HG03521 (cell line): ENCODE measurements at regions not wholly inside any gene's neighbourhood (a gene's known extent, or its start where the extent isn't known, plus 50 kb on each side); places are given as distances from the start of the nearest gene placed in this dataset.
"Not testable (repeated sequence)": the region's sequence is repeated elsewhere in the genome, so short reads cannot be mapped to it uniquely, and the experiment has no call there.

Experiments used
- ATAC-seq: cut with Tn5 transposase; IDR thresholded peaks from one replicate; pipeline ENCODE4 v1.9.1; 2021; ENCODE audit warnings: mild to moderate bottlenecking, moderate library complexity; ENCODE audit not compliant: unreplicated experiment

DNA sequence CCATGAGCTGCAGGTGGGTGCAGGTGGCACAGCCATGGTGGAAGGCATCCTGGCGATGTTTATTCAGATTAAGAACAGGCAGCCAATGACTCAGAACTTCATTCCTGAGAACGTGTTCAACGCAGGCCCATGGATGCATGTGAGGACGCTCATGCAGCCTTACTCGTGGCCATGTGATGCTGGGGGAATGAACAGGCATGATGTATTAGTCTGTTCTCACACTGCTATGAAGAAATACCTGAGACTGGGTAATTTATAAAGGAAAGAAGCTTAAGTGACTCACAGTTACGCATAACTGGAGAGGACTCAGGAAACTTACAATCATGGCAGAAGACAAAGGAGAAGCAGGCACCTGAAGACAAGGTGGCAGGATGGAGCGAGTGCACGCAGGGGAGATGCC is 146.6 kb downstream of the RNASET2 start:
- no peak for ATAC-seq

DNA sequence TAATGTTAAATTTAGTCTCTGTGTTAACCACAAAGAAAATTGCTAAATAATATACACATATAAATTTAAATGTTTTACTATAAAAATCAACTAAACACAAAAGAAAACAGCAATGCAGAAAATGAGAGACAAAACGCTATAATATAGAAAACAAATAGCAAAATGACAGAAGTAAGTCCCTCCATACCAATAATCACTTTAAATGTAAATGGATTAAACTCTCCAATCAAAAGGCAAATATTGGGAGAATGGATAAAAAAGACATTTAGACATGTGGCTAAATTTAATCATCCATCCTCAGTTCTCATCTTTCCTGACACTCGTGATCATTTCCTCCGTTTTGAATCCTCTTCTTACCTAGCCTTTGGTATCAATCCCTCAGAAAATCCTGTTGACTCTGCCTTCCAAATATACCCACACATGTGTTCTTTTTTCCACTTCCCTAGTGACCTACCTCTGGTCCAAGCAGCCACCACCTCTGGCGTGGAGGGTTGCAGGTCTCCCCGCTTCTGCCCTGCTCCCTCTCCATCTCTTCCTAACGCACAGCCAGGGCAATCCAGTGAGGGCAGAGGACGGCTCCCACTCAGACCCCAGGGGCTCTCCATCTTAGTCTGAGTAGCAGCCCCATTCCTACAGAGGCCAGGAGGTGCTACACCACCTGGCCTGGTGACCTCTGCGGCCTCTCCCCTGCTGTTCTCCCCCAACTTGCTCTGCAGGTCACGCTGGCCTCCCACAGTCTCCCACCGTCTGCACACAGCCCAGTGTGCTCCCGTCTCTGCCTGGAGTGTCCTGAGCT is 149.2 kb downstream of the RNASET2 start:
- no peak for ATAC-seq

DNA sequence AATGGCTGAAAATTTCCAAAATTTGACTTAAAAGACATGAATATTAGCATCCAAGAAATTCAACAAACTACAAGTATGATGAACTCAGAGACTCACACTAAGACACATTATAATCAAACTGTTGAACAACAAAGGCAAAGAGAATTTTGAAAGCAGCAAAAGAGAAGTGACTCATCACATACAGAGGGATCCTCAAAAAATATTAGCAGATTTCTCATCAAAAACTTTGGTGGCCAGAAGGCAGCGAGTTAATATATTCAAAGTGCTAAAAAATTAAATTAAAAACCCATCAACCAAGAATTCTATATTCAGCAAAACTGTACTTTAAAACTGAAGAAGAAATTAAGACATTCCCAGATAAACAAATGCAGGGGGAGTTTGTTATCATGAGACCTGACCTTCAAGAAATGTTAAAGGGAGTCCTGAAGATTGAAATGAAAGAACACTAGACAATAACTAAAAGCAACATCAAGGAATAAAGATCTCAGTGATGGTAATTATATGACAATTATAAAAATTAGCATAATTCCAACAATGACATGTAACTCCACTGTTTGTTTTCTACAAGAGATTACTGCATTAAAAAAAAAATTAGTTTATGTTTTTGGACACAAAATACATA is 150.0 kb downstream of the RNASET2 start:
- ATAC-seq: no peak

DNA sequence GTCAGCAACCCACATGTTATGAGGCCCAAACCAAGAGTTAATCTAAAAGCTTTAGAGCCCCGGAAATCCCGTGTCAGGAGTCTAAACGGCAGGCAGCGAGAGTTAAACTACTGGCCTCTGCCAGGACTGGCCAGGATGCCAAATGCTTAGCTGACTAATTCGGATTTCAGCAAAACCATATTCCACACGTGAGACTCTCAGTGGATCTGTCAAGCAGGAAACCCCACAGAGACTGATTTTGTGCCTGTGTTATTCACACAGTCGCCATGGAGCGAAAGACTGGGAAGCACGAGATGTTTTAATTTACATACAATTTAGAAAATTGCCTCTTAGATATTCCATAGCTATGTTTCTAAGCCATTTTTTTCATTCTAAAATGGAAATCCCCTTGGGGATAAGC is 152.9 kb downstream of the RNASET2 start:
- no peak for ATAC-seq

DNA sequence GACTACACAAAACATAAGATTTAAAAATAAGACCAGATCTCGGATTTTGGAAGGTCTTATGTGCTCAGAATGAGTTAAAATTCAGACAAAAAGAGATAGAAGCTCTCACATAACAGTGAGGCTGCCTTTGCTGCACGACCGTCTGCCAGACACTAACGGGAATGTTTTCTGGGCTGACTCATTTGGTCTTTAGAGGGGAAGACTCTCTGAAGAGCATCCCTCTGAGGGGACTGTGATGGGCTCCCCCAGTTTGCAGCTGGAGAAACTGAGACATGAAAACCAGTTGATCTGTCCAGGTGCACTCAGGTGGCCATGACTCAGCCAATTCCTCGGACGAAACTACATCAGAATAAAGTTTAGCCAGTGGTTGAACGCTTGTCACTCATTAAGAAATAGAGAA is 153.9 kb downstream of the RNASET2 start:
- no peak for ATAC-seq

DNA sequence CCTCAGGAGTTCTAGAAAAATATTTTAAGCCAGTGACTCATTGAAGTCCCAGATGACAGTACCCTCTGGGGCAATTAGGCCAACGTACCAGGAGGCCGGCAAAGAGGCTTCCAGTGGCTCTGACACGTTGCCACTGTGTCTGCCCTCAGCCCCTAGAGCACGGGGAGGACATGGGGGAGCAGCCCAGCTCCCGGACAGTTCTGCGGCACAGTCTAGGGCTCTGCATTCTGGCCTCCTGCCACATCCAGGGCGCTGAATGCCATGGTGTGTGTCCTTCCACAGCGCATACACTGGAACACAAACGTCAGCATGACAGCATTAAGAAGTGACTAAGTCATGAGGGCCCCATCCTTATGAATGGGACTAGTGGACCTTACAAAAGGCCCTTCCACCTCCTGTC is 156.2 kb downstream of the RNASET2 start:
- no peak for ATAC-seq

DNA sequence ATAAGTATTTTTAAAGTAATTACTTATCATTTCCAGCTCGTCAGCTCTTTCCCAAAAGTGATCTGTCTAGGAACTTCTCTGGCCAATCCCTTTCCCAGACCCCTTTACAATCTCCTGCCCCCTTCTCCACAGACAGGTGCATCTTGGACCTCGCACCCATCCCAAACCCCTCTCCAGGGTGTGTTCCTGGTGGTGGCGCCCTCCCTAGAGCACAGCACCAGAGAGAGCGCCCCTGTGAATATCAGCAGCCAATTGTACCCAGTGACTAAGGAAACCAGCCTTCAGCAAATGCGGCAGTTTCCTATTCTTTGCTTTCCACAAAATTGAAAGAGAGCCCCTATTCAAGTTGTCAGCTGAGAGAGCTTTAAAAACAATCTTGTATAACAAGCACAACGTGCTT is 157.7 kb downstream of the RNASET2 start:
- no peak for ATAC-seq

DNA sequence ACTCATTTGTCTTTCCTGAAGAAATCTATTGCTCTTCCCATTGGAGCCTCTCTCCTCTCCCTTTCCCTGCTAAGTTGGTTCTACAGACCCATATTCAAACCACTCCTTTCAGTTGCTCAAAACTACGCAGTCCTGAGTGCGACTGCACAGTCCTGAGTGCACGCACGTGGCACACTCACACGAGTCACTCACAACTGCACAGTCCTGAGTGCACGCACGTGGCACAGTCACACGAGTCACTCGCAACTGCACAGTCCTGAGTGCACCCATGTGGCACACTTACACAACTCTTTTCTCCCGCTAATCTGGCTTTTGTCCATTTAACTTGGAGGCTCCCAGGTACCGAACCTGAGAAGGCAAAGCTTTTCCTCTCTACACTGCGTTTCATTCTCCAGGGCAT is 159.7 kb downstream of the RNASET2 start:
- no peak for ATAC-seq

DNA sequence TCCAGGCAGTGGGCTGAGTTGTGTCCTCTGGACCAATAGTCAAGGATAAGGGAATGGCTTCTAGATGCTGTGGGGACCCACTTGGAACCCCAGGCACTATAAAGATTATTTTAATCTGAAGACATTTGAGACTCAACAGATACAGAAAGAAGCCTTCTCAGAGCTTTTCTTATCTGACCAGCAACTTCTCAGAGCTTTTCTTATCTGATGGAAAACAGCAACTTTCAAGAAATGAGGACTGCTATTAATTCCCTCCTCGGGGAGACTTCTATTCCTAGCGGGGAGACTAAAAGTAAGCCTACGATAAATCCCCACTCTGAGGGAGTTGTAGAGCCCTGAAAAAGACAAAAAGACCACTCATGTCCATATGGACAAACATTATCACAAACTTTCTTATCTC is 160.5 kb downstream of the RNASET2 start:
- ATAC-seq: no peak

DNA sequence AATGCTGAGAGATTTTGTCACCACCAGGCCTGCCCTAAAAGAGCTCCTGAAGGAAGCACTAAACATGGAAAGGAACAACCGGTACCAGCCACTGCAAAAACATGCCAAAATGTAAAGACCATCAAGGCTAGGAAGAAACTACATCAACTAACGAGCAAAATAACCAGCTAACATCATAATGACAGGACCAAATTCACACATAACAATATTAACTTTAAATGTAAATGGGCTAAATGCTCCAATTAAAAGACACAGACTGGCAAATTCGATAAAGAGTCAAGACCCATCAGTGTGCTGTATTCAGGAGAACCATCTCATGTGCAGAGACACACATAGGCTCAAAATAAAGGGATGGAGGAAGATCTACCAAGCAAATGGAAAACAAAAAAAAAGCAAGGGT is 163.8 kb upstream of the RPS6KA2 start:
- not testable (repeated sequence) for ATAC-seq

DNA sequence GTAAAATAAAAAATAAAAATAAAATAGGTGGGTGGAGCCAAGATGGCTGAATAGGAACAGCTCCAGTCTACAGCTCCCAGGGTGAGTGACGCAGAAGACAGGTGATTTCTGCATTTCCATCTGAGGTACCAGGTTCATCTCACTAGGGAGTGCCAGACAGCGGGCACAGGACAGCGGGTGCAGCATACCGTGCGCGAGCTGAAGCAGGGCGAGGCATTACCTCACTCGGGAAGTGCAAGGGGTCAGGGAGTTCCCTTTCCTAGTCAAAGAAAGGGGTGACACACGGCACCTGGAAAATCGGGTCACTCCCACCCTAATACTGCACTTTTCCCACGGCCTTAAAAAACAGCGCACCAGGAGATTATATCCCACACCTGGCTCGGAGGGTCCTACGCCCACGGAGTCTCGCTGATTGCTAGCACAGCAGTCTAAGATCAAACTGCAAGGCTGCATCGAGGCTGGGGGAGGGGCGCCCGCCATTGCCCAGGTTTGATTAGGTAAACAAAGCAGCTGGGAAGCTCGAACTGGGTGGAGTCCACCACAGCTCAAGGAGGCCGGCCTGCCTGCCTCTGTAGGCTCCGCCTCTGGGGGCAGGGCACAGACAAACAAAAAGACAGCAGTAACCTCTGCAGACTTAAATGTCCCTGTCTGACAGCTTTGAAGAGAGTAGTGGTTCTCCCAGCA is 161.9 kb upstream of the RPS6KA2 start:
- not testable (repeated sequence) for ATAC-seq

DNA sequence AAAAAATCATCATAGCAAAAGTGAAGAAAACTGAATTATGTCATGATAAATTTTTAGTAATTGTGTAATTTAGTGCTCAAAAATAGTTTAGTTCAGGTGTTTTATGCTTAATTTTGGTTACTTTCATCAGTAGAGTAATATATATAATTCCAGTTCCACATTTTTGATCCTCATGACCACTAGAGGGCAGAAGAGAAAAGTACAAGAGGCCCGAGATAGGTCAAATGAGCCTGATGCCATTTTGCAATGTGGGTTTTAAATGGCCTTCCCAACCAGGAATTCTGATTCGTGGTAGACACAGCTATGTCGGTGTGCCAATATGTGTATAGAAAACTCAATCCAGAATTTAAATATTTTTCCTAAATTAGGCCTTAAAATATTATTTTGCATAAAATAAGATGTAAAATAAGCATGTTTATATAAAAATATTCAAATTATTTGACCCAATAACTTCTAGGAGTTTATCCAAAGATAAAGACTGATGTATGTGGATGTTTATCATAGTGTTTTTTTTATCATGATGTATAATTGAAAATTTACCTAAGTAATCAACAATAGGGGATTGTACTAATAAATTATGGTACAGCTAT is 159.7 kb upstream of the RPS6KA2 start:
- no peak for ATAC-seq

DNA sequence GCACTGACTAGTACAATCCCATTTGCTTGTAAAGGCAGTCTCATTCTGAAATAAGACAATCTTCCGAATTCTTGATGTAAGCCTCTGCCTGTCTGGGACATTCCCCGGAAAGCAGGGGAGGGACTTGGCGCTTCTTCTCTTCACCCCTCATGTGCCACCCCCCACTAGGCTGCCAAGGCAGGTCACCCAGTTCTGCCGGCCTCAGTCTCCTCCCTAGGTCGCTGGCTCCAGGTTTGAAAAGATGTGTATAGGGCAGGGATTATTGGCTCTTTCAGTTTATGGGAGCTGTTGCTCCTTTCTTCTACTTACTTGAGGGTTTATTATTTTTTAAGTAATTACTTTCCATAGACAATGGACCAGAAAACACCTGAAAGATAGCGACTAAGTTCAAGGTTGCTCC is 158.1 kb upstream of the RPS6KA2 start:
- no peak for ATAC-seq

DNA sequence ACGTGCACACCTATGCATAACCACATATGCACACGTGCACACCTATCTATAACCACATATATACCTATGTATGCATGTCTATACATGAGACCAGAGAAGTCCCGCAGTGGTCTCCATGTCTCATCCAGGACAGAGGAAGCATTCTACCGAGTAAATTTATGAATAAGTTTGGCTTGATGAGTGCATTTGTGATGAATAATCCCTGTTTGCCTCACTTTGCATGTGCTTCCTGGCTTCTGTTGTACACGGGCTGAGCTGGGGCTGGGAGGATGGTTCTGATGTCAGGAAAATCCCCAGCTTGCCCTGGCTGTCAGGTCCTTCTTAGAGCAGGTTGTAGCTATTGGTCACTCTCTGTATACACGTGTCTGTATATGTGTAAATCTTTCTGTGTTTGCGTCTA is 157.6 kb upstream of the RPS6KA2 start:
- ATAC-seq: no peak

DNA sequence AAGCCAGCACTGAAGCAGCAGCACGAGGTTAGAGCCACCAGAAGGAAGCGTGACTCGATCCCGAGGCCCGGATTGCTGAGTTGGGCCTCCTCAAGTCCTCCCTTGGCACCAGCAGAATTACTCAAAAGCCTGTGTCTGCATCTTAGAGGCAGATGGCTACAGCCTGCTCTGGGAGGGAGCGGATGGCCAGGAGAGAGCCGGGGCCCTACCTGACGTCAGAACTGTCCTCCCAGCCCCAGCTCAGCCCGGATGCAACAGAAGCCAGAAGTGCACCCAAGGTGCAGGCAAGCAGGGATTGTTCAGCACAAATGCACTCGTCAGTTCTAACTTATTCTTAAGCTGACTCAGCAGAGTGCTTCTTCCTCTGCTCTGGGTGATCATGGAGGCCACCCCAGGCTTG is 155.5 kb upstream of the RPS6KA2 start:
- ATAC-seq: no peak

DNA sequence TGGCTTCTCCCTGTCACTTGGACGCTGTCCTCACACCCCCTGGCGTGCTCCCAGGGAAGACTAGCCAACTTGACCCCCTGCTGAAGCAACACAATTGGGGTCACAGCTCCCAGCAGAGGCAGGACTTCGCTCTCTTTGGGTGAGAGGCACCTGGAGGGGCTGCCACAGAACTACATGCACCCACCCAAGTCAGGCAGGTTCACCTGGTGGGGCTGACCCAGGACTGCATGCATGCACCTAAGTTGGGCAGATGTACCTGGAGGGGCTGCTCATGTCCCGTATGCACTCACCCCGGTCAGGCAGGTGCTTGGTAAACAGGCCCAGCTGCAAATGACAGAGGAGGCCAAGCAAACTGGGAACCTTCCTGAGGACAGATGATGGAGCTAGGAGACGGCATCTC is 154.3 kb upstream of the RPS6KA2 start:
- ATAC-seq: no peak

DNA sequence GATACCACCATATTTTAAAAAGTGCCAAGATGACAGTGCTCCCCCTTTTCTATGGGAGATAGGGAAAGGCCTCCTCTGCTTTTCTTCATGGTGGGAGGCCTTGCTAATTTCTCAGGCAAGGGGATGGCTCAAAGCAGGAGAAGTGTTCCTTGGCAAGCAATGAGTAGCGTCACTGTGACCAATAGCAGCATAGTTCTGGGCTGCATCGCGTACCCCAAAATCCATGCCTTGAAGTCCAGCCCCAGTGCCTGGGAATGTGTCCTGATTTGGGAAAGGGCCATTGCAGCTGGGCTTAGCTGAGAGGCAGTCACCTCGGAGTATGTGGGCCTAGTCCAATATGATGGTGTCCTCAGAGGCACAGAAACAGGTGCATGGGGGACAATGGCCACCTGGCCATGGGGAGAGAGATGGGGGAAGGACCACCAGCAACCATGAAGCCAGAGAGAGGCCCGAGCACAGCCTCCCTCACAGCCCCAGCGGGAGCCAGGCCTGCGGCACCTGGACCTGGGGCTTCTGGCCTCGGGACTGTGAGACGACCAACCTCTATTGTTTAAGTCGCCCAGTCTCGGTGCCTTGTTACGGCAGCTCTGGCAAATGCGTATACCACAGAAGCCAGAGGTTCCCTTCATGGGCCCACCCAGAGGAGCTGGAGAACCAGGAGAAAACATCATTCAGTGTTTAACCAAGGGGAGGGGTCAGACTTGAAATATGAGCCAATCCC is 153.1 kb upstream of the RPS6KA2 start:
- no peak for ATAC-seq

DNA sequence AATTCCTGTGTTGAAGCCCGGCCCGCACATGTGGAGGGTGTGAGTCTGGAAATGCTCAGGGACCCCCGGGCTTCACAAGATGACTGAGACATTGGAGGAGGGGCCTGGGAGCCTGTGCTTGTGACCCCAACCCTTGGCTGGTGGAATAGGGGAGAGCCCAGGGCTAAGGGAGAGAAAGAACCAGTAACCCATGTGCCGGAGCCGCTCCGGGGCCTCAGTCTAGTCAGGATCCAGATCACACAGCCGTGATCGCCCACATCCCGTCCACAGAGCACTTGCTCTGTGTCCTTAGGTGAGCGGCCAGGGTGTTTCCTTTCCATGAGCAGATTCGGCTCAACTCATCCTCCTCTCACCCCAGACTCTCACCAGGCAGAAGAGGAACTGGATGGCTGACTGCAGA is 152.3 kb upstream of the RPS6KA2 start:
- no peak for ATAC-seq

DNA sequence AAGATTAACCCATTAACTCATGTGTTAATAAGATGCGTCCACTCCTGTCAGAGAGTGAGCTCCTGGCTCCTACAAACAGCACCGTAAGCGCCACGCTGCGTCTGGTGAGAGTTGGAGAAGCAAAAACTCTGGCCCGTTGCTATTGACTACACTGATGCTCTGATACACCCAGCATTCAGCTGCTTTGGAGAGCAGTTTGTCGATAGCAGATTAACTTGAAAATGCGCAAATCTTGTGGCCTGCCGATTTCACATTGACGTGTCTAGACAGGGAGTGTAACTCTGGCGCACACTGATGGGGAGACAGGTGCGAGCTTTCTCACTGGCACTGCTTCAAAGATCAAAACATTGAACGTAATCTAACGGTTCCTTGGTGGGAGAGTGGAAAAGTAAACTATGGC is 151.7 kb upstream of the RPS6KA2 start:
- ATAC-seq: no peak

DNA sequence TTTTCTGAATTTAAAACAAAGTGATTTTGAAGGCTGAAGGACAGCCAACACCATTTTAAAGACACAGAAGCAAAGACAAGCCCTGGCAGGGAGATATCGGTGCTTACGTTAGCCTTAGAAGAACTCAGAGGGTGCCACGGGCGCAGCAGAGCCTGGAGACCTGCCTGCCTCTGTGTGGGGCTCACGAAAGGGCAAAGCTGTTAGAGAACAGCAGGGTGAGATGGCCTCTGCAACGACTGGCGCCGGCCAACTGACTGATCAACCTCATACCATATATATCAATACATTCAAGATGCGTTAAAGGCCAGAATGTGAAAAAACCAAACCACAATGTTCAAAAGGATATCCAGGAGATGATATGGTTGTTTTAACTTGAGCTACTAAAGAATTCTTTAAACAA is 151.0 kb upstream of the RPS6KA2 start:
- ATAC-seq: no peak

DNA sequence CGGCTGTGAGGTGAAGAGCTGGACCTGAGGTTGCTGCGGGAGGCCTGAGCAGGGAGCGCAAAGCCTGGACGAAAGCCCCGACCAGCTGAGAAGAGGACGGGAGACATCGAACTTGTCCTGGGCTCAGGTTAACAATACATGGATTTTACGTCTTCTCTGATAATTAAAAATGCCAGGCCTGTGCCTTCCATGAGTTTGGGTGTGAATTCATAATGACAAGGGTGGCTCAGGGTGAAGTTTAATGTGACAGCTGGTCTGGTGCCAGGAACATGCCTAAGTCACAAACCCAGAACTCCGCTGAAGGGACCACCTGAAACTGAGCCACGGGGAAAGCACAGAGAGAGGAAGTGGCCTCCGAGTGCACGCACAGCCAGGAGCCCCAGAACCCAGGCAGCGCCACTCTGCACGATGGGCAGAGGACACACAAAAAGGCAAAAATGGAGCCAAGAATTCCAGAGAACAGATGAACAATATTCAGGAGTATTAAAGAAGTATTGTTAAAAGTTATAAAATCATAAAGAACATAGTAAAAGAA is 150.1 kb upstream of the RPS6KA2 start:
- no peak for ATAC-seq
